GM19397 (cell line): ENCODE measurements at regions not wholly inside any gene's neighbourhood (a gene's known extent, or its start where the extent isn't known, plus 50 kb on each side); places are given as distances from the start of the nearest gene placed in this dataset.

Experiments
- ATAC-seq: cut with Tn5 transposase; IDR thresholded peaks from one replicate; pipeline ENCODE4 v1.9.1; 2021; ENCODE audit warnings: mild to moderate bottlenecking, moderate library complexity; ENCODE audit not compliant: unreplicated experiment

DNA sequence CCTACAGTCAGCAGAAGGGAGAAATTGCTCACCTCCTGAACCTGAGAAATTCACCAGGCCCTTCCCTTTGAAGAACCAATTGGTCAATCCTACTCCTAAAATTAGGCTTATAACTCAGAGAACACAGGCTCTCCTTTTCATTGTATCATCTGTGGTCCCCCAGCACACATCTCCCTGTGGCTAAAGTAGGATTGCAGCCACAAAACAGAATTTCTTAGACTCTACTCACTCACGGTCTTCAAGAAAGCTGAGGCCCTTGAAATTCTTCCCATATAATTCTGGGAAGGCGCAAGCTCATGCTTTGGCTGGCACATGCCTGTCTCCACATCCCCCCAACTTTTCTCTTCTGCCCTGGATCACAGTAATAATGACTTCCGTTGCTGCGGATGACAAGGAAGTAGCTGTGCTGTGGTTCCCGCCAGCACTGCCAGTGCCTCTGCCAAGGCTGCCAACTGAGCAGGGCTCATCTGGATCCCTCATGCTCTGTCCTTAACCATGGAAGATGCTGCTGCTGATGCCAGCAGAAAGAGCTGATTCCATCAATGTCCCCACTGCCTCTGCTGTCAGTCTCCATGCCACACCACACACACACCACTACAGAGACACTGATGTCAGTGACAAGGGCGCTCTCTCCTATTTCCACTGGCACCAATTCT is 200.6 kb upstream of the POU2AF2 start:
- ATAC-seq: no peak

- no peak for ATAC-seq
Measured at GRCh38 chr11:111039982-111040381, 205.5 kb upstream of the POU2AF2 start.

DNA sequence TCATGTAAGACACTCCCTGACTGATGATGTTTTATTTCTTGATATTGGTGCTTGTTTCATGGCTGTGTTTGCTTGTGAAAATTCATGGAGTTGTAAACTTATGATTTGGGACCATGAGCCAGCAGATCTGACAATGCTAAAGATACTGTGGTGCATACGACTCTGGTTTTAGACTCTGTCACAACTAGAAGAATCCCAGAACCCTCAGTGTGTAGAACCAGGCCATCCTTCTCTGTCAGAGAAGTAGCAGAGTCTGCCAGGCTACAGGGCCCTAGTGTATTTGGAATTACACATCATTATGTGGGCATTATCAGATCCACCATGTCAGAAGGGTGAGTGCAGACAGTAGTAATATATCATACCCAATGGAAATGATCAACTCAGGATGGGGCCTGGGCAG is 209.8 kb upstream of the POU2AF2 start:
- no peak for ATAC-seq

GRCh38 chr11:111026241-111026640 is 219.3 kb upstream of the POU2AF2 start:
- ATAC-seq: no peak

DNA sequence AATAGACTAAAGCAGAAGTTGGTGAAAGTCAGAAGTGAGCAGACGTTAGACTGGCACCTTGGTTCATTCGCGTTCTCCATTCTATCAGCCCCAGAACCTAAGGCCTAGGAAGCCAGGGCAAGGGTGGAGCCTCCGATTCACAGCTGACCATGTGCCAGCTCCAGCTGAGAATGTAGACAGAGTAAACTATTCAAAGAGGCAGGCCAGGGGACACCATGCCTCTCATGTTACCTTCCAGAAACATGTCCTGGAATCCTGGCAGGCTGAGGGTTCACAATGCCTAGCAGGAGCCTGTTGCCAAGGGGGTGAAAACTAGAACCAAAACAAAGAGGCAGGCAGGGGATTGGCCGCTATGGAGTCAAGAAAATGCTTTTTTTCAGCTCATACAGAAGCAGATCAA is 224.4 kb upstream of the POU2AF2 start:
- ATAC-seq: no peak

GRCh38 chr11:111019871-111020670 is 225.5 kb upstream of the POU2AF2 start:
- no peak for ATAC-seq

DNA sequence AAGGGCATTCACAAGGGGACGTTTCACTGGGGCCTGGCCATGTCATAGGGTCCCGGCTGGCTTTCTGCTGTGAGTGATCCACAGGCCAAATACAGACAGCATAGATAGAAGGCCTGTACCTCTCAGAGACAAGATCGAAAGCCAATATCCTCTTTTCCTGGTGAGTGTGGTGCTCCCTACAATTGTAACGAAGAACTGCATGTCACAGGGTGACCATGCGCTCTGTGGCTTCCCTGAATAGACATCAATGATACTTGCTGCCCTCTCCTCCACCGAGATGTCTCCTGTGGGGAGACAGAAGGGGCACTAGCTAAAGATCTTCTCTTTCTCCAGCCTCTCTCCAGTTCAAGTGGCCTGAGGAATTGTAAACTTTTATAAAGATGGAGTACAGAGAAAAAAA is 226.1 kb upstream of the POU2AF2 start:
- no peak for ATAC-seq

DNA sequence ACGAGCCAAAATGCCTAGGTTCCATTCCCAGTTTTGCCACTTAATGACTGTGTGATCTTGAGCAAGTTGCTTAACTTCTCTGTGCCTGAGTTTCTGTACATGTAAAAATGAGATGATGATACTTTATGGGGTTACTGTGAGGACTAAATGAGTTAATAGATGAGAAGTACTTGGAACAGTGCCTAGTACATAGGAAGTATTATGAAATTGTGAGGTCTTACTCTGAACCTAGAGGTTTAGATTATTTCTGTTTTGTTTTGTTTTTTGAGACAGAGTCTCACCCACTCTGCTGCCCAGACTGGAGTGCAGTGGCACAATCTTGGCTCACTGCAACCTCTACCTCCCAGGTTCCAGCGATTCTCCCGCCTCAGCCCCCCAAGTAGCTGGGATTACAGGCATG is 227.0 kb upstream of the POU2AF2 start:
- ATAC-seq: no peak

- no peak for ATAC-seq
Measured at GRCh38 chr11:111012491-111012890, 233.0 kb upstream of the POU2AF2 start.

DNA sequence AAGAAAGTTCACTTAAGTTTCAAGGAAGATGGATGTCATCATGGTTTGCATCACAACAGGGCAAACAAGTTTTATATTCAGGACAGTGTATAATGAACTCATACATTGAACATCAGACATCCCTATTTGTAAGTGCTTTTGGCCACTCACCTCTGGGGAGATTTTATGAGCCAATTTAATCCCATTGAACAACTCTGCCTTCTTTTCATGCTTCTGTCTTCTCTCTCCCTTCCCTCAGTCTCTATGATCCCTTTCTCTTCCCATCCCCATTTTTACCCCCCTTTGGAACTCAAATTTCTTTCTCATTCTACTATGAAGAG is 234.3 kb upstream of the POU2AF2 start:
- ATAC-seq: no peak

- no peak for ATAC-seq
Measured at GRCh38 chr11:111010391-111011274, 234.9 kb upstream of the POU2AF2 start.

DNA sequence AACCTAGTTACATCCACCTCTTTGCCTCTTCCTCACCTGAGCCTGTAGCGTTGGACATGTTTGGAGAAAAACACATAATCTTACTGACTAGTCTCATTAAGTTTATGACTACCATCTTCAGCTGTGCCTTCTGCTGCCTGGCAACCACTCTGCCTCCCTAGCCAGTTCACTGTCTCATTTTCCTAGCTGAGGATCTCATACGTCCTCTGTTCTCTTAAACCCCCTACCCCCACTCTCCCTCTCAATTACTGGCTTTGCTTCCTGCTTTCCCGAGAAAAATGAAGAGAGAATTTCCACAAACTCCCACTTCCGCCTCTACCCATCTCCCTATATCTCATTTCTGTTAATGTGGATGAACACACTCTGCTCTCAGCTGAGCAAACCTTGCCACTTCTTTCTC is 239.3 kb upstream of the POU2AF2 start:
- no peak for ATAC-seq

- ATAC-seq: no peak
Measured at GRCh38 chr11:111001986-111002611, 243.4 kb upstream of the POU2AF2 start.

DNA sequence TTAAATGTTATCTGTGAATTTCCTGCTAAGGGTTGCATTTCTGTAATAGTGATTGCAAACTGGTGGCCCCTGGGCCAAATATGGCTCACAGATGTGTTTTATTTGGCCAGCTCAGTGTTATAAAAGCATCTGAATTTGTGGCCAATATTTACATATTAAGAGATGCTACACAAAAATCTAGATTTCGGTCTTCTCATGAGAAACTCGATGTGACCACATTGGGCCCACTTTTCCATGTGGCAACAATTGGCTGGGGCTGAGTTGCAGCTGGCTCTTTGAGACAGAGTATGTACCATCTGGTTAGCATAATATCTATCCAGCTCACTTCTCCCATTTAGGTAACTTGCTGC is 244.5 kb upstream of the POU2AF2 start:
- ATAC-seq: no peak

DNA sequence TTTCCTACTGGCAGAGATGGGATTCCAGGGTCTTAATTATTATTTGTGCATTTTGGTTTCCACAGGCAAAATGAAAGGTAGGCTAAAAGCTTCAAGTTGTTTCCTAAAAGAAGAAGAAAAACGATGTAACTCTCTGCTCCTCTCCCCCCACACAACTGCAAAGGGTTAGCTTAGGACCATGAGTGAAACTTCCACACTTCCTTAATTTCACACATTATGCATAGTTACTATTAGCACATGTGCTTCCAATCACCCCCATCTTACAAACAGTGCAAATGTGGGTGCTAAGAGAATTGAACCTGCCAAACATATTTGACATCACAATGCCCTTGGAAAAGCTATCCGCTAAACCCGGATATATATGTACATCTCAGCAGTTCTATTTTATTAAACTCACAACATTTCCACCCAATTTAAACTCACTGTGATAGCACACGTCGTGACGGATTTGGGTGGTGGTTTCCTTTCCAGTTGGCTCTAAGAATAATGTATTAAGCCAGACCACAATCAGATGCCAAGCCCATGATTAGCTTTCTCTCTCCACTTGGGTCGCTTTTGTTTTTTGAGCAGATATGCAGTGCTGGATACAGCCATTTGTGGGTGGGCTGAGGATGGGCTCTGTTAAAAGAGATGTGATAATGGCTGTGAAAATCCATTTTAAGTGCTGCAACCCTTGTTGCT is 245.0 kb upstream of the POU2AF2 start:
- no peak for ATAC-seq

DNA sequence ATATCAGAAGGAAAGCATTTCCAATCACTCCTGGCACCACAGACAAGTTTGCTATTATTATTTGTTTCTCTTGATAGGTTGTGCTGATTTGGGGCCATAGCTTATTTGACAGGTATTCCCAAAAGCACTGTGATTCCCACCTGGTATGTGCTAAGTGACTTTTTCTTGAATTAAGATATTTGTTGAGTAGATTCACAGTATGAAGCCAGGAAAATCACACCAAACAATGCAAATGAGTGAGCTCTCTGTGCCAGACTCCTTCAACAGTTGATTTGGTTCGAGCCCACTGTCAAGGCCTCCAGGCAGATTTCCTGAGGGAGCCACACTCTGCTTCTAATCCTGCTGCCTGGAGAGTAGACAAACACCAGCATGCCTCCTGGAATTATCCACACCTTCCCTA is 253.0 kb upstream of the POU2AF2 start:
- no peak for ATAC-seq

DNA sequence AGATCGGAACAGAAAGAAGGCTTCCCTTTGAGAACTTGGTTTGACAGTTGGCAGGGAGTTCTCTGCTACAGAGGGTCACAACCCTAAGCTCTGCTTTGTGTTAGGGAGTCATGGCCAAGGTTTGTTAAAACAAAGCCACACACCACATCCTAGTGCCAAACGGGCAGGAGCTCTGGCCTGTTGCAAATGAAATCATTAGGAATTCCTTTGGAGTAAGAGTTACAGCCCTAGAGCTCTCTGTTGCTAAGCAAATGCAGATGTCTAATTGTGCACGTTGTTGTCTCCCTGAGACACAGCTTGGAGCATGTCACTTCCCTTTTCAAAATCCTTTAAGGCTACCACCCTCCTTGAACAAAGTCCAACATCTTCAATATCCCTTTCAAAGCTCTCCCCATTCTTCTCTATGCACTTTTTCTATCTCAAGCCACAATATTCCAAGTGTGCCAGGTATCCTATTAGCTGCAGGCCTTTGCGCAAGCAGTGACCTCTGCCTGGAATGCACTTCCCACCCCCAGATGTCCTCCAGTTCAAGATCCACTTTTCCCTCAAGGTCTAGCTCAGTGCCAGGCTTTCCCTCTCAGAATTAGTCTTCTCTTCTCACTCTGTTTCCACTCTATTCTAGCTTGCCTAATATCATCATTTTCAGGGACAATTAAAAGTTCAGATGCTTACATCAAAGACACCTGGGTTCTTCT is 253.7 kb upstream of the POU2AF2 start:
- ATAC-seq: no peak

- no peak for ATAC-seq
Measured at GRCh38 chr11:110990311-110990710, 255.2 kb upstream of the POU2AF2 start.

DNA sequence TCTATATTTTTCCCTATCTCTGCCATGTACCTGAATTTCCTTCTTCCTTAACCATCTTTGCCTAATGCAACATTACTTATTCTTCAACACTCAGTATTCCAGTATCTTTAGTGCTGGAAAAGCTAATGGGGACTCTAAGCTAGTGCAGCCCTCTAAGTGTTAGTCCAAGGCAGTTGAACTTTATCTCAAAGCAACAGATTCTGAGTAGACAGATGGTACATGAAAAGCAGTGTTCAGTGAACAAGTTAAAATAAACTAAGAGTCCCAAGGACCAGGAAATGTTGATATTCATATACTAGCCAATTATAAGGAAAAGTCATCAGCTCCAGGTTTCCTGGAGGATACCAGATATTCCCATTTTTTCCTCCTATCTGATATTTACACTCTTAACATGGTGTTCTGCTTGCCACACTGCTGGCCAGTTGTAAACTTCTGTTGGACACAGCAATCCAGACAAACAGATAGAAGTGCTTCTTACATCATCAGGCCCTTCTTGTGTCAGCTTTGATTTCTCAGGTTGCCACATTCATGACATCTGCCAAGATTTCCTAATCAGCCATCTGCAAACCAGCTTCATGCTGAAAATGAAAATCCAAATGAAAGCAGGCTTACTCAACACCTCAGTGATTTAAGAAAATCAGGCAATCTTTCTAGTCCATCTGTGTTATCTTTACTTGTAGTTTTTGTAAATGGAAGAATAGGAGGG is 255.9 kb upstream of the POU2AF2 start:
- no peak for ATAC-seq

DNA sequence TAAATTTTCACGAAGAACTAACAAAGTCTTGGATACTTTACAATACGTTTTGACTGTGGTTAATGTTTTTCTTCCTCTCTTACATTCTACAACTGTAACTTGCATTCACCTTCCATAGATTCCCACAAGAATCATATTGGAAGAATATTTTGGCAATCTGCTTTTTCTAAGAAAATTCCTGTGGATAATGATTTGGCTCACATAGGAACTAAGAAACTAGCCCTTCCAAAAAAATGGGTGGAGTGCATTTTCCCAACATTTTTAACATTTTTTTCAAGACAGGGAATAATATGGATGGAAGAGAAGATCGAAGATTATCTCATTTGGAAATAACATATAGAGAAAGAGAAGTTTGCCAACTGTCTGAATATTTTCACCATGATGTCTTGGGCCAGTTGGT is 256.9 kb upstream of the POU2AF2 start:
- no peak for ATAC-seq
